ENCODE measurements at regions not wholly inside any gene's neighbourhood (a gene's known extent, or its start where the extent isn't known, plus 50 kb on each side); places are given as distances from the start of the nearest gene placed in this dataset.

- TF ChIP-seq ERG (CRISPR knock-in tag; IDR thresholded peaks at IDR 0.05) (no peak), RELA (CRISPR knock-in tag; IDR thresholded peaks at IDR 0.05; ENCODE audit: borderline replicate concordance) (no peak), USF1 (CRISPR knock-in tag; IDR thresholded peaks at IDR 0.05) (no peak), HMGA2 (CRISPR knock-in tag; IDR thresholded peaks at IDR 0.05) (no peak)
Observed at GRCh38 chr5:147148715-147149114, 86.1 kb upstream of the STK32A start (continued).

GRCh38 chr5:147152086-147152485 is 82.7 kb upstream of the STK32A start:
- no peak for DNase-seq (ENCODE audit: low spot score)
- Mint-ChIP-seq H3K4me1 (no peaks in the 10 kb centered on the region), H3K4me3 (no peak overlapping the region), H3K36me3 (no peaks in the 10 kb centered on the region), H3K9me3 (no peaks in the 10 kb centered on the region), H3K27ac (no peak overlapping the region), H3K27me3 (ENCODE audit: low read depth) (no peaks in the 10 kb centered on the region; the same call in none of the 2 replicates)
- TF ChIP-seq MAX (CRISPR knock-in tag; IDR thresholded peaks at IDR 0.05) = no peak
- no peak for TF ChIP-seq CREB1 (CRISPR knock-in tag; IDR thresholded peaks at IDR 0.05)
- no peak for TF ChIP-seq CTCF (IDR thresholded peaks at IDR 0.05)
- CTCF ChIA-PET = interaction anchor here (0.8 kb wide), 1 partner anchor 37 kb away, joined by 3 read pairs; no protein-coding TSS in a partner anchor
- POLR2A ChIA-PET = no interaction called here
- ATAC-seq = no peak

GRCh38 chr5:147154809-147155208 is 80.0 kb upstream of the STK32A start:
- no peak for TF ChIP-seq IRF2 (CRISPR knock-in tag; IDR thresholded peaks at IDR 0.05; ENCODE audit: borderline replicate concordance, low read depth)
- no peak for TF ChIP-seq TEAD1 (CRISPR knock-in tag; IDR thresholded peaks at IDR 0.05)
- no peak overlapping the region for H3K27ac Mint-ChIP-seq
- no peak for DNase-seq (ENCODE audit: low spot score)
- CTCF ChIA-PET = interaction anchor here (1.0 to 2.3 kb wide), 2 partner anchors 34 to 56 kb away, joined by 4 to 7 read pairs; no protein-coding TSS in a partner anchor
- no peaks in the 10 kb centered on the region; the same call in none of the 2 replicates for H3K27me3 Mint-ChIP-seq (ENCODE audit: low read depth)
- POLR2A ChIA-PET = no interaction called here
- ATAC-seq = no peak
- no peaks in the 10 kb centered on the region for H3K9me3 Mint-ChIP-seq
- H3K4me3 Mint-ChIP-seq = no peak overlapping the region
- no peaks in the 10 kb centered on the region for H3K4me1 Mint-ChIP-seq
- H3K36me3 Mint-ChIP-seq = no peaks in the 10 kb centered on the region

GRCh38 chr5:147156012-147156411 is 78.8 kb upstream of the STK32A start:
- ChIA-PET POLR2A (no interaction called here), CTCF (interaction anchor here (0.7 to 2.3 kb wide), 2 partner anchors 57 to 136 kb away, joined by 3 to 7 read pairs; no protein-coding TSS in a partner anchor)
- Mint-ChIP-seq H3K4me1 (no peaks in the 10 kb centered on the region), H3K36me3 (no peaks in the 10 kb centered on the region), H3K4me3 (no peak overlapping the region), H3K27me3 (ENCODE audit: low read depth) (no peaks in the 10 kb centered on the region; the same call in none of the 2 replicates), H3K9me3 (no peaks in the 10 kb centered on the region), H3K27ac (no peak overlapping the region)
- DNase-seq (ENCODE audit: low spot score) (no peak), ATAC-seq (no peak)
- TF ChIP-seq AR (CRISPR knock-in tag; IDR thresholded peaks at IDR 0.05) (no peak), MYBL2 (CRISPR knock-in tag; IDR thresholded peaks at IDR 0.05) (no peak), MLX (CRISPR knock-in tag; IDR thresholded peaks at IDR 0.05) (no peak), OVOL2 (CRISPR knock-in tag; IDR thresholded peaks at IDR 0.05; ENCODE audit: borderline replicate concordance) (no peak), ZNF281 (CRISPR knock-in tag; IDR thresholded peaks at IDR 0.05) (no peak), SOX15 (CRISPR knock-in tag; IDR thresholded peaks at IDR 0.05) (no peak), GABPB1 (CRISPR knock-in tag; IDR thresholded peaks at IDR 0.05) (no peak), USF1 (CRISPR knock-in tag; IDR thresholded peaks at IDR 0.05) (no peak), PREB (CRISPR knock-in tag; IDR thresholded peaks at IDR 0.05; ENCODE audit: borderline replicate concordance) (no peak)

All from WTC11 (cell line).